ENCODE measurements at regions not wholly inside any gene's neighbourhood (a gene's known extent, or its start where the extent isn't known, plus 50 kb on each side); places are given as distances from the start of the nearest gene placed in this dataset.

DNA sequence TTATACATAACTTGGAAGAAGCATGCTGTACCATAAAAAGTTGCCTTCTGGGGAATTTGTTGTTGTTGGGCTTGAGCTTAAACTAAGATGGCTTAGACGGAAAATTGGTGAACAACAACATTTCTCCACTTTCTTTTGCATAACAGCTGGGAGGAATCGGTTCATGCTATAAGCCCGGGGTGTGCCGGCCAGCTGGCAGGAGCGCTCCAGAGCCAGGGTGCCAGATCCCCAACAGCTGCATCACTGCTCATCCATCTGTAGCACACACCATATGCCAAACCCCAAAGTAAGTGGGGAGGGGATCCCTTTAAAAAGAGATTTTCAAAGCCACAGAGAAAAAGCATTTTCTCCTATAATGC lies 419.5 kb upstream of the ARGLU1 start:
- no peak for DNase-seq

DNA sequence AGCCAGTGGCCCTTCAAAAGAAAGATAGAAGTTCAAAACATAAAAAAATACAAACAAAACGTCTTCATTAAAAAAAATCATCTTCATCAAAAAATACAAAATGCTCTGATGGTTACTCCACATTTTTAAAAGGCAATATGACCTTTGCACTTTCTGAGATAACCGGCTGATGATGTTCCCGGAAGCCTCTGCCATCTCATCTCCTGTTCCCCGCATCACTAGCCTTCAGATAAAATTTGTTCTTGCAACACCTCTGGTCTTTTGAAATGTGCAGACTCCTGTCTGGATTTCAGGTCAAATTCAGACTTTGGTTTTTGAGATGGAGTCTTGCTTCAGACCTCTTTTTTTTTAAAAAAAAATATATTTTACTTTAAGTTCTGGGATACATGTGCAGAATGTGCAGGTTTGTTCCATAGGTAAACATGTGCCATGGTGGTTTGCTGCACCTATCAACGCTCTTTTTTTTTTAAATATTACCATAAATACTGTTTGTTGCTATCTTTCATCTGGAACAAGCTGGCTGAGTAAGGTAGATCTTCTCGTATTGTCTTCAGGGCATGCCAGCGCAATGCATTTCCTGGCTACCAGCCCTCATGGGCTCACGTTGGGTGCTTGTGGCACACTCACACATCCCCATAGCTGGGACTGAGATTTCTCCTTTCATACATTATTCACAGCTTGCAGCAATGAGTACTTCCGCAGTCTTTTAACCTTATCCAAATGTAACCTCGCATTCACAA lies 418.9 kb upstream of the ARGLU1 start:
- no peak for DNase-seq

DNA sequence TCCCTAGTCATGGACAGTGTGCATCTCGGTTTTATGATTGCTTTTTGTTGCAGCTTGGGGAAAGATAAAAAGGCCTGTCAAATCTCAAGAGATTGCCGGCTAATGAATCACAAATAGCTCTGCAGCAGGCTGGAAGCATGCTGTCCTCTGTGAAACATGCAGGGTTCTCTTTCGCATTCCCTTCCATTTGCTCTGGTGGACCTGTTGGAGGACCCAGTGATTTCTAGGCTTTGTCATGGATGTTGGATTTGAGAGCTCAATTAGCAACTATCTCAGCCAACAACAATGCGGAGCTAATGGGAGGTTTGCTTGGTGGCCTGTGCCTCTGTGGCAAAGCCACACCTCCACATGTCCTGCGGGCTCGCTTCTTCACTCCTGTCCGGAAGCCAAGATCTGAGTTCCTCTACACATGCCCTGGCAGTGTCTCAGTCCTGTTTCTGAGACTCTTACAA lies 418.1 kb upstream of the ARGLU1 start:
- DNase-seq, result no peak

DNA sequence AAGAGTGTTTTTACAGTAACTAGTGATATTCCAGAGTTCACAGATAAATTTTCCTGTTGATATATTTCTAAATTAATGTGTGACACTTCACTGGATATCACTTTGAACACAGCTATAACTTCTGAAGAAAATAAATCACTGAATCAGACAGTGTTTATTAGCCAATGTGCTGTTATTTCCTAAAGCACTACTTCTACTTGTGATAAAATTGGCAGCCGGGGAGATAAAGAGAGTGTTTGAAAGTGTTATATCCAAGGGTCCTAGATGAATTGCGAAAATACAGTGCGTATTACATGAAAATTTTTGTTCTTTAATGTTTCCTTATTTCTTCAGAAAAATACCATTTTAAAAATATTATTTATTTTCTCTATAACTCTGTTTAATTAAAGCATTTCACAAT lies 417.5 kb upstream of the ARGLU1 start:
- DNase-seq, result no peak

DNA sequence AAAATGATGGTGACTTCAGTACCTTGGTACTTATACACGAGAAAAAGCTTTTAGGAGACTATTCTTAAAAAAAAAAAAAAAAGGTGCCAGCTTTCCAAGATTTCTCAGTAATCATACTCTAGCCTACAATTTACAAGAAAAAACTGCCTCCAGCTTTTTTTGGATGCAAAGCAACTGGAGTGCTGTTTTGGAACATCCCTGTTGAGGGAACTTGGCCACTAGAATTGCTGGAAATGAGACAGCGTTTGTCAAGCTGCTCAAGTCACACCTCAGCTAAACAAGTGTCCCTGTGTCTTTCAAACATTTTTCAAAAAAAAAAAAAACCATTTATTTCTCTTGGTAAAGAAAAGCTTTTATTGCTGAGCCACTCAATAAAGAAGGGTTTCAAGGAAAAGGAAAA lies 413.1 kb upstream of the ARGLU1 start:
- no peak for DNase-seq

DNA sequence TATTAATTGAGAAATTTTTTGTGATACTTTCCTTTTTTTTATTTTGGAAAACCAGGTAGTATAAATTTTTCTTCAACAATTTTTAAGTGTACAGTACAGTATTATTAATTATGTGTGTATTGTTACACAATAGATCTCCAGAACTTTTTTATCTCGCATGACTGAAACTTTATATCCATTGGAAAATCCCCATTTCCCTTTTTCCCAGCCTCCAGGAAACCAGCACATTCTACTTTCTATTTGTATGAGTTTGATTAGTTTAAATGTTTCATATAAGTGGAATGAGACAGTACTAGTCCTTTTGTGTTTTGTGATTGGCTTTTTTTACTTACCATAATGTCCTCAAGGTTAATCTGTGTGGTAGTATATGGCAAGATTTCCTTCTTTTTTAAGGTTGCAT lies 399.5 kb upstream of the ARGLU1 start:
- DNase-seq, result no peak

DNA sequence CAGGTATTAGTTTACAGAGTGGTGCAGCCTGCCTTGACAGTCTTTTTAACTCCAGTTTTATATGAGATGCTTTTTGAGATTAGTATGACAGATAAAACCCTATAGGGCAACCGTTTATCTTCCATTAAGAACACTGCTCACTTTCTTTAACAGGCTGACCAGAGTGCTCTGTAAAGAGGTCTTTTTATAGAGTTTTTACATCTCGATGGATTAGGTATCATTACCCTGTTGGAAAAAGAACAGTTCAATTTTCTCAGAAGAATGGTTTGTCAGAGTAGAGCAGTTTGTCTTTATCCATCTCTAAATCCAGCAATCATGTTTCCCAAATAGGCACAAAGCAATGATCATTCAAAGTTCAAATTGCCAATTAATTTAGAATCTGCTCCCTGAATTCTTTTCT lies 395.2 kb upstream of the ARGLU1 start:
- no peak for DNase-seq

DNA sequence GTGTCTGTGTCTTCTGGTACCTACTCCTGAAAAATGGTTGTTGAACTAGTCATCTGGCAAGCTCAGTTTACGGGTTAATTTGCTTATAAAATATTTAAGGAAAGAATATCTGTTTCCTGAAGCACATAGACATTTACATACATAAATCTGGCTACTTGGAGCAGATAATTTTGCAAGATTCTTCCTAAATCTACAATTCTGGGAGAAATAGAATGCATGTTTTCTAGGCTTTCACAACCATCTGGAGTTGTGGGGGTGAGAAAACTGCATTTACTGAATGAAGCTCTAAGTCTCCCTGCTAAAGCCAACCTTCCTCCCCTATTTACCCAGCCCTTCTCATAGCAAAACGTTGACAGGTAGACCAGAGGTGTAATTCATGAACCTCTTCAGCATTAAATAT lies 393.7 kb upstream of the ARGLU1 start:
- no peak for DNase-seq

DNA sequence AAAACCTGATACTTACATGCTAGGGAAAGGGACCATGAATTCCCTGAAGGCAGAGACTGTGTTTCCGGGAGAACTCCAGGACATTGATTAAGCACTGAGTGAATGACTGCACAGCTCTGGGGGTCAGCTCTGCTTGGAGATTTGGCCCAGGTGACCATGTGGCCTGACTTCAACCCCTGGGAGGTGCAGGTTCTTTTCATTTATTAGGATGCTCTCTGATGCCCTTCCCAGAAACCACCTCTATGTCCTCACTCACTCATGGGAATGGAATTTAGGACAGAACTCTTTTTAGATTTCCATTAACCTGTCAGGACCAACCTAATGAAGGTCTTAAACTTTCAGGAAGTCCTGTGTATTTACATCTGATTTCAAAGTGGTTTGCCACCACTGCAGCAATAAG lies 393.3 kb upstream of the ARGLU1 start:
- DNase-seq, result no peak

DNA sequence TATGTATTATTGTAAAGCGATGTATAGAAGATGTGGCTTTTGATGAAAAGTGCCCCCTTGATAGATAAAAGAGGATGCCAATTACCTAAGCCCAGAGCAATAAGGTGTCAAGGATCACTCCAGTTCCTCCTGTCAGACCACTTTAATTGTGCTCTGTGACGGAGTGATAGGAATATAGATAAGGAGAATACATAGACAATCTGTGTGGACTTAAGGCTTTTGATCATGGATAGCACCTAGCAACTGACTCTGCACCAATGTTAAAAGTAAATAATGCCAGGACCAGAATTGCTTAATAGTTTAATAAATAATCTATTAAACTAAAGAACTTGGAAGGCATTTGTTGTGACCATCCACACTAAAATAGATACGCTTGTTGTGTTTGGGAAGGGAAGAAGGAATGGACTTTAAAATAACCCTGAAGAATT lies 390.7 kb upstream of the ARGLU1 start:
- DNase-seq, result no peak

DNA sequence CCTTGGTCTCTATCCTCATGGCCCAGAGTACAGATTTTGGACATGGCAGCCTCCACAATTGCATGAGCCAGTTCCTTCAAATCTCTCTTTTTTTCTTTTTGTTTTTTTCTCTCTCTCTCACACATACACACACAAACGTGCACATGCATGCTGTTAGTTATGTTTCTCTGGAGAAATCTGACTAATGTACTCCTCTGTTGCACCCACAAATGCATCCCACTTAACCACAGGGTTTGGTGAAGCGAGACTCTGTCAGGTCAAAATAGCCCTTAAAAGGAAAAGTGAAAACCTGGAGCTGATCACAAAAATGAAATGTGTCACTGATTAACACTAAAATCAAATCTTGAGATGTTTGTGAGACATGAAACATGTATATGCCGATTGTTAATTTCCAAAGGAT lies 374.6 kb upstream of the ARGLU1 start:
- DNase-seq, result no peak

DNA sequence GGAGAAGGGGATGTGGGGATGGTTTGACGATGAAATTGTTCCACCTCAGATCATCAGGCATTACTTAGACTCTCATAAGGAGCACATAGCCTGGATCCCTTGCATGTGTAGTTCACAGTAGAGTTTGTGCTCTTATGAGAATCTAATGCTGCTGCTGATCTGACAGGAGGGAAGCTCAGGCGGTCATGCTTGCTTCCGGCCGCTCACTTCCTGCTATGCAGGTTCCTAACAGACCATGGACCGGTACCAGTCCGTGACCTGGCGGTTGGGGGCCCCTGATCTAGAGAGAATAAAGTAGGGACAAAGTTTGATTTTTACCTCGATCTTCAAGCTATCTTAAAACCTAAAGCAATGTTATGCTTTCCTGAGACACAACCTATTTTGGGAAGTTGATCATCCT lies 373.8 kb upstream of the ARGLU1 start:
- no peak for DNase-seq

DNA sequence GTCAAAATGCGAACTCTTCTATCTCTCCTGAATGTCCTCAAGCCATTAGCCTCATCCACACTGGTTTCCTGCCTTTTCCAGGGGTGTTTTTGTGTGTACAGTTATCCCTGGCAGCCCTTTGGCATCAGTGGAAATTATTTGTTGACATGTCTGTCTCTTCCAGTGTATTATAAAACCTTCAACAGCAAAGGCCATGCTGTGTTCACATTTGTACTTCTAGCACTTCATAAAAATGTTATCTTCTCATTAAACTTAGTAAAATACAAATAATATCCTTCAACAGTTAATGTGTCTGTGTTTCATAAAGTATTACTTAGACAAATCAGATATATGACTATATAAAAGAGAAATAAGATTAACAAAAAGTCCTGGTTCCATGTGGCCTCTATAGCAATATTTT lies 359.5 kb upstream of the ARGLU1 start:
- no peak for DNase-seq

DNA sequence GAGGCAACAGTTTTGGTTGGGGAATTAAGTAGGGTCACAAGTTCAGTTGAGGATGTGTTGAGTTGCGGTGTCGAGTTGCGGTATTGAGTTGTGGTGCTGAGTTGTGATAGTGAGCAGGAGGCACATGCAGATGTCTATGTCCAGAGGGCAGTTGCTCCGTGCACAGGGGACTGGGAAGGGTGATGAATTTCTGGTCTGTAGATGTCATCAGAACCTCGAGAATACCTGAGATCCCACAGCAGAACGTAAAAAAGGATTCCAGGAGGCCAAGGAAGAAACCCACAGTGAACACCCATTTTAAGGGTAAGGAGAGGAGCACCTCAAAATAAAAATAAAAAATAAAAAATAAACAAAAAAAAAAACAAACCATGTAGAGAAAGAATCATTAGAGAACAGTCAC lies 354.4 kb upstream of the ARGLU1 start:
- no peak for DNase-seq

DNA sequence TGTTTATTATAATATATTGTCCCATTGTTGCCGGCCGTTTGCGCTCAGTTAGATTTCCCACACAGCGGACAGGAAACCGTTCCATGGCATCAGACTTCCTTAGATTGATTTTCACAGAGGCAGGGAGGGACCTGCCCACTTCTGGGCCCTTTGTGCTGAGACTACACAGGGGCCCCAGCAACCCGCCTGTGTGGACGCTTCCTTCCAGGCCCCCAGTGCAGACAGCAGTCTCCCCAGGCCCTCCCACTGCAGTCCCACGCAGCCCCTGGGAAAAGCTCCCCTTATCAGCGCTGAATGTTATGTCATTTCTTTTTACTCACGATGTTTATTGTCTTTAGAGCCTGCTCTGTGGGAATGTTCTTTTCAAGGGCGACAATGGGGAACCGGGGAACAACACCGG lies 351.7 kb upstream of the ARGLU1 start:
- no peak for DNase-seq

DNA sequence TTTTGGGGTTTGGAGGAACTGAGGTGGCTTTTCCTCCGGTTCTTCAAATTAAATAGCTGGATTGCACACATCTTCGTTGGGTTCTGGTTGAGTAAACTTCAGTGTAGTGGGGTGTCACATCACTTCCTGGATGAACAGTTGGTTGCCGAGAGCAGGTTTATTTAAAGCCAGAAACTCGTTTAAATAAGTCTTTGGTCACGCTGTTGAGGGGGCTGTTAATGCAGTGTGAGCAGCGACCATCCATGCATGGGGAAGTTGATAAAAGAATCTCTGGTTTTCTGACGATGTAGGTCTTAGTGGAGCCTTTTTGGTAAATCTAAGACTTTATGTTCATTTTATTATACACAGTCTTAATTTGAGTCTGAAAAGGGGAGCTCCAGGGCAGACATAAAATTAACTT lies 351.2 kb upstream of the ARGLU1 start:
- no peak for DNase-seq

DNA sequence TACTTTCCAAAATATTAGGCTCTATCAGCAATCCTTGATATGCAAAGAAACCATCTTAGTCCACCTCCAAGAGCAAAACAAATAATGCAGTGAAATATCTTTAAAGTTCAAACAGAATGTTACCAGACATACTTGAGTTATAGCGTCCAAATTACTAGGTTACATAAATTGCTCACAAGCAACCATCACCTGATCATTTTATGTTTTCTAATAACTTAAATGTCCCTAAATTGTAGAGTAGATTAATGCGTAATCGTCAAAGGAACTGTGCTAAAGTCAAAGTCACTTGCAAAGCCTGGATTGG lies 350.6 kb upstream of the ARGLU1 start:
- no peak for DNase-seq

DNA sequence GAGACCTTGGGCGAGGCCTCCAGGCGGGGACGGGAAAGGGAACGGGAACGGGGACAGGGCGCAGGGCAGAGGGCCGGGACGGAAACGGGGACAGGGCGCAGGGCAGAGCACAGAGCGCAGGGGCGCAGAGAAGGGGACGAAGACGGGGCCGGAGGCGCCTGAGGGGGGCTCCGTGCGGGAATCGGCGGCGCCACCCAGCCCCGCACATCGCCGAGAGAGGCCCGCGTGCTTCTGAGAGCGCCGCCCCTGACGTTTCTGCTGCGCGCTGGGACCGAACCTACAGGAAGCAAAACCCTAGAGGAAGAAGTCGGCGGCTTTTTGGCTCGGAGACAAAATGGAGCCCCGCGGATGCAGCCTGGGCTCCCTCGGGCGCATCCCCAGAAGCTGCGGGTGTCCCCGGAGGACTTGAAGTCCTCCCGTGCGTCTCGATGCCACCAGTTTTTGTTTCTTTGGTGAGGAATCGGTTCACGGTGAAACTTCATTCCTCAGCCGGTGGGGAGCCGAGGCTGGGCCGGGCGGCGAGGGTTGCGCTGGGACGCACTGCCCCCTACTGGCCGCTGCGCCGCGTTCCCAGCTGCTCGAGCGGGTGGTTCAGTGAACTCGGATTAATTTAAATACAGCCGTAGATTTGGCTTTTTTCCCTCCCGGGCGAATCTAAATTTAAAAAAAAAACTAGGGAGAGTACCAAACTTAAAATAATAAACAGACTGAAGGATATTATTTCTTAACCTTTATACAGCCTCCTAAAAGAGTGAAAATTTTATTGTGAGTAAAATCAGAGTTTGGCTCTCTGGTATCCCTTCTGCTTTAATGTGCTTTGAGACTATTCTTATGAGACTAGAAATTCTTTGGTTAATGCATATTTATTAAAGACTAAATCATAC lies 350.0 kb upstream of the ARGLU1 start:
- DNase-seq, result peak; percentile 49

DNA sequence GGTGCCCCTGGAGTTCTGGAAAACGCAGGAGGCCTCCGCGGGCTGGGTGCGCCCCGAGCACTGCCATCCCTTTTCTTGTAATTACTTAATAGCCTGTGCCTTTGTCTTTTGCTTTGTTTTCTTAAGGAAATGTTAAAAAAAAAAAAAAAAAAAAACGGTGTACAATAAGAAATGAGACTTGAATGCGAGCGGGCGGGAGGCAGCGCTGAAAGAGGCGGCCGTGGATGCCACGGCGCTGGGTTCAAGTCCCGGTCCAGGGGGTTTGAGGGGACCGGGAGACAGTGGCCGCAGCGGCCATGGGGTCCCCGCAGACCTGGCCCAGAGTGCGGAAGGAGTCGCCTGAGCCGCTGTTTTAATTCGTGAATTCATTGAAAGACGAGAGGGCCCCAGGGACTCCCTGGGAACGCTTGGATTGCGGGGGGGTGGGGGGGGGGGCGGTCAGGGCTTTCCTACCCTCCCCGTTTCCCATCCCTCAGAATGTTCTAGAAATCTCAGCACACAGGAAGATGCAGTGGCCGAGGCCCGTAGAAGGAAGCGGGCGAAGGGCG lies 349.2 kb upstream of the ARGLU1 start:
- no peak for DNase-seq

DNA sequence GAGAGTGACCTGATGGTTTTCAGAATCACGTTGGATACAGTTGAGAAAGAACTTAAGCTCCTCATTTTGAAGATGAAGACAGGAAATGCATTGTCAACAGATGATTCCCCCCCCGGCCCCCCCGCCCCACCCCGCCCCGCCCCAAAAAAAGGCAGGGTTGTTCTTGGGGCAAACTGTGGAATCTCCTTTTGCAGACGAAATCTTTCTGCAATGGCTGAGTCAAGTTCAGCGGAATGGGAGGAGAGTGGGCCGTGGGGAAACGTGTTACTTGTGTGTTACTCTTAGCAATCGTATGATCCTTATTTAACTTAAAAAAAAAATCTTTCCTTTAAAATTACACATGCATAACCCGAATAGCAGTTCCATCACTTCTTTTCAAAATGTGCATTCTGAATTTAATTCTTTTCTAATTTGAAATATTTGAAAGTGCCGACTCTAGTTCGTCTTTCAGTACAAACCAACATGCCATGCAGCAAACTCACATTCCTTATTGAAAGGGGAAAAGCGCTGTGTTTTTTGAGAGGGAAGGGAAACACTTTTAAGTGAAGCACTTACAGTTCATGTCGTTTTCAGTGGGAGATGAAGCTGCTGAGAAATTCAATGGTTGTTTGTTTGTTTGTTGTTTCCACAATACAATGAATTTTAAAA lies 348.5 kb upstream of the ARGLU1 start:
- DNase-seq, result no peak

DNA sequence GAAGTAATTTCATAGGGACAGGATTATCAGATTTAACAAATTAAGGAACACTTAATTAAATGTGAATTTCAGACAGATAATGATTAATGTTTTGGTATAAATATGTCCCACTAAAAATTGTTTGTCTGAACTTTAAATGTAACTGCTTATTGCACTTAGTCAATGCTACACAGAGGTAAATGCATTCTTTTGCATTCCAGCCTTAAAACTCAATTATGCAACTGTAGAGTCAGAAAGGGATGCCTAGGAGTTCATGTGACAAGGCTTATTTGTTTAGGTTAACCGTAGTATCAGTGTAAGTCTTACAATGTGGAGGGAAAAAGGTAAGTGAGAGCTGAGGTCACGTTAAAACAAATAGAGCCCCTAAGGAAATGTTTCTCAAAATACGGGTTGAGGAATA lies 347.2 kb upstream of the ARGLU1 start:
- no peak for DNase-seq

DNA sequence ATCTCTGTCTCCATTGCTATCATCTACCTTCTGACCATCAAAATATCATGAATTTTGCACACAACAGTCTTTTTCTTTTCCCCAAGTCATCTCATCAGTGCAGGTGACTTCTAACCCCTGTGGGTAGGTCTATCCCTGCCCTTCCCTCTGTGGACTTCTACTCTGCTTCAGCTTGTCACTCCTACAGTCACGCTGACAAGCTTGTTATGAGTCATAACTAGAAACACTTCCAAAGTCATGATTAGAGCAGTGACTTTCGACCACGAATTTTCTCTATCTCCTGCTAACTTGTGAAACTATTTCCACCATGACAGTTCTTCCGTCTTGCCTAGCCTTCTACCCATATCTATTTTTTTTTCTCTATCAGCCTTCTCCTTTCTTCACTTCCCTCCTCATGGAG lies 343.7 kb upstream of the ARGLU1 start:
- DNase-seq, result no peak

DNA sequence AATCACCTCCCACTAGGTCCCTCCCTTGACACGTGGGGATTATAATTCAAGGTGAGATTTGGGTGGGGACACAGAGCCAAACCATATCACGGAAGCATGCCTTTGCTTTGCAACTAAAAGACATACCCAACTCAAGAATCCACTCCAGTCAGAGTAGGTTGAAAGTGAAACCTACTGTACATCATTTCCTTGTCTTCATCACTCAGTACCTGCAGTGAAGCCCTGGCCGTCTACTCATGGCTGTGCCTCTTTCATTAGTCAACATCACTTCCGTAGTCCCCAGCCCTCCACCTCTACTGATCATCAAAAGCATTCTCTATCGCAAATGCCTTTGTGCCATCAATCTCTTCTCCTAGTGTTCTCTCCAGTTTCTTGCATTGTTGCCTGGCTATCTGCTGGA lies 343.1 kb upstream of the ARGLU1 start:
- DNase-seq, result no peak

DNA sequence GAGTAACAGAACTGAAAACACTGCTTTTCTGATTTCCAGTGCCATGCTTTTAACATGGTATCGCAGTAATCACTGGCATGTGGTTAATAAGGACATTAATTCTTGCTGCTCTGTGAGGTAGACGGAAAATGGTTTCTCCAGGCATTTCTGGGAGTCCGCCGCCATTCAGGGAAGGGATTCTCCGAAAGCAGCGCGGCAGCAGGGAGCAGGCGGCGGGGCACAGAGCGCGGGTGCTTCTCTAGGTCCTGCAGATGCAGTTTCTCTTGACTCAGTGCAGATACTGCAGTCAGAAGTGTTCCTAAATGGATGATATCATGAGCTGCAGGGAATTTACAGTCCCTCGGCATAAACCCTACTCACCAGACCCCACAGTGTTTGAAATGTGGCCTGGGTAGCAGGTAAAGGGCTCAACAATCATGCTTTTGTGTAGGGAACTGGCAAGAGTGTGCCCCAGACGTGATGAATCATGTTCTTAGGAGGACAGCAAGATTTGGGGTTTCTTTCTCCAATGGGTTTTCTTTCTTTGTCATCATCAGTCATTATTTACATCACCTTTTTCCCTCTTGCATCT lies 338.6 kb upstream of the ARGLU1 start:
- no peak for DNase-seq

All from NCI-H774 (cell line).